Upper lobe of left lung (tissue), 6 donors: ENCODE measurements at regions not wholly inside any gene's neighbourhood (a gene's known extent, or its start where the extent isn't known, plus 50 kb on each side); places are given as distances from the start of the nearest gene placed in this dataset.

Experiments used
- ATAC-seq, 2 donors: fragments of 200-7000 bp; cut with Tn5 transposase; one replicate each; pipeline ENCODE4 v1.9.1; 2022; ENCODE audit warnings: mild to moderate bottlenecking in 2 of 2, moderate library complexity in 2 of 2; ENCODE audit not compliant: low FRiP score in 2 of 2
- DNase-seq, 2 donors: peaks; one replicate each; pipeline ENCODE4 v3.0.0-alpha.2; 2019 to 2020
- H3K27ac ChIP-seq, 4 donors: fragments of 200-600 bp; sonication (generic); one replicate each; pipeline ENCODE4 v1.5.1; 2016 to 2019
- H3K27me3 ChIP-seq, 4 donors: fragments of 200-600 bp; sonication (generic); one replicate each; pipeline ENCODE4 v1.5.1; 2017 to 2019
- H3K36me3 ChIP-seq, 4 donors: fragments of 200-600 bp; sonication (generic); one replicate each; pipeline ENCODE4 v1.5.1; 2016 to 2019
- H3K4me1 ChIP-seq, 4 donors: fragments of 200-600 bp; sonication (generic); one replicate each; pipeline ENCODE4 v1.5.1; 2018 to 2019
- H3K4me3 ChIP-seq, 4 donors: fragments of 200-600 bp; sonication (generic); one replicate each; pipeline ENCODE4 v1.5.1; 2017 to 2019; ENCODE audit warnings: mild to moderate bottlenecking in 2 of 4, moderate library complexity in 1 of 4
- H3K9me3 ChIP-seq, 4 donors: fragments of 200-600 bp; sonication (generic); one replicate each; pipeline ENCODE4 v1.5.1; 2018 to 2019
- CTCF ChIP-seq, 6 experiments: fragments of 450-650 bp in 4 of 6; fragments of 200-600 bp in 2 of 6; sonication (generic) in 2 of 6; IDR thresholded peaks; one replicate each; pipeline ENCODE4 v1.5.1; 2016 to 2019; ENCODE audit warnings: antibody characterized with exemption in 6 of 6
- EP300 ChIP-seq, 4 donors: sonication (generic); formaldehyde crosslinking; IDR thresholded peaks; one replicate each; pipeline ENCODE4 v1.5.1; 2017; ENCODE audit warnings: antibody characterized with exemption in 4 of 4, control low read depth in 2 of 4
- POLR2A ChIP-seq, 4 donors: fragments of 450-650 bp; IDR thresholded peaks; one replicate each; pipeline ENCODE4 v1.5.1; 2016 to 2017; ENCODE audit warnings: antibody characterized with exemption in 4 of 4, mild to moderate bottlenecking in 2 of 4
- POLR2AphosphoS5 ChIP-seq, 2 donors: sonication (generic); formaldehyde crosslinking; IDR thresholded peaks; one replicate each; pipeline ENCODE4 v1.5.1; 2017; ENCODE audit warnings: antibody characterized with exemption in 2 of 2
- WGBS, 2 donors: methylation state at CpG; one replicate each; pipeline ENCODE4 v1.1.5; 2017 to 2018; 5-methylcytosine and 5-hydroxymethylcytosine counted together
- donor health status: DM: no; HTN: no; CAD: no; lungs with moderate emphysema.
- donor health status: DM: no; HTN: yes; CAD: no; lungs with severe emphysema.

DNA sequence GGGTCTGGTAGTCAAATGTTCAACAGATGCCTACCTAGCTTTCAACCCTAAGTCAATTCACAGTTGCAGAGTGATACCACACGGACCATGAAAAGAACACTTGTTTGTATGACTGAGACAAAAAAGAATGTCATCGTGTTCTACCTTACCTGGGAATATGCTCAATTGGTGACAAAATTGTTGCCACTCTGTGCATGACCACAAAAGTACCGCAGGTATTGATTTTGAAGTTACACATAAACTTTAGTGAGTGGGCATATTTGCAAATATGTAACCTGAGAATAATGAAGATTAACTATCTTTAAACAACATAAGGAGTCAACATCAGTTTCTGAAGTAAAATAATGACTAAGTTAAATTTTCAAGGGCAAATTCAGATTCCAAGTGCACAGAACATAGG is 53.4 kb upstream of the SNRPN start:
- Histone ChIP-seq H3K27me3 (no peaks in the 10 kb centered on the region), H3K9me3 (peaks cover 0 to 4% (median 0%) of the 10 kb centered on the region in 4 donors), H3K4me3 (no peak overlapping the region), H3K4me1 (no peaks in the 10 kb centered on the region), H3K36me3 (no peaks in the 10 kb centered on the region), H3K27ac (no peak overlapping the region)
- 69 to 82% methylated on average over 3 of the region's 3 CpGs for WGBS, 2 donors
- DNase-seq (no peak), ATAC-seq (no peak)
- TF ChIP-seq POLR2AphosphoS5 (IDR thresholded peaks at IDR 0.05), result no peak
- TF ChIP-seq POLR2A (IDR thresholded peaks at IDR 0.05), result no peak
- no peak for TF ChIP-seq CTCF (IDR thresholded peaks at IDR 0.05)
- no peak for TF ChIP-seq EP300 (IDR thresholded peaks at IDR 0.05)
